Breast epithelium (tissue), 3 donors: ENCODE measurements at regions not wholly inside any gene's neighbourhood (a gene's known extent, or its start where the extent isn't known, plus 50 kb on each side); places are given as distances from the start of the nearest gene placed in this dataset.

ENCODE experiments used
- CTCF ChIP-seq, 3 donors: fragments of 450-650 bp; IDR thresholded peaks; one replicate each; pipeline ENCODE4 v1.5.1; 2016 to 2017; ENCODE audit warnings: antibody characterized with exemption in 3 of 3, mild to moderate bottlenecking in 3 of 3, moderate library complexity in 3 of 3
- POLR2A ChIP-seq: fragments of 450-650 bp; IDR thresholded peaks from one replicate; pipeline ENCODE4 v1.6.1; 2016; ENCODE audit warnings: antibody characterized with exemption, mild to moderate bottlenecking, moderate library complexity

DNA sequence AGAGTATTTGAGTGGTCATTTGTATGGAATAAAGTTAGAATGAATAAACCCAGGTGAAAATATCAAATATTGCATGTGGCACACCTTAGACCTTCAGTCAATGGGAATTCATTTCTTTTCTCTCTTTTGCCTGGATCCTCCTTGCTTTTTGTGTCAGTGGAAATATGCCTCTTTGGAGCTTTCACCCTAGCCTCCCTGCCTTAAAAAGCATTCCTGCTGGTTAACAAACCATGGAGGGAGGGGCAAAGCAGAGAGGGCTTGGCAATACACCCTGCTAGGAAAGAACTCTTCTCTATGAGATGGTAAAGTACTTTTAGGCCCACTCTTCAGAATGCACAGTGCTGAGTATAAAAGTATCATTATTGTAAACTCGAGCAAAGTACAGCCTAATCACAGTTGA is 383.7 kb downstream of the DMAC1 start:
- TF ChIP-seq CTCF (IDR thresholded peaks at IDR 0.05) (no peak), POLR2A (no peak)
